ENCODE measurements at regions not wholly inside any gene's neighbourhood (a gene's known extent, or its start where the extent isn't known, plus 50 kb on each side); places are given as distances from the start of the nearest gene placed in this dataset.

- Histone ChIP-seq H3K27me3 (no peaks in the 10 kb centered on the region), H3K4me3 (no peak overlapping the region), H3K9me3 (no peaks in the 10 kb centered on the region), H3K4me1 (no peaks in the 10 kb centered on the region), H3K27ac (no peak overlapping the region), H3K36me3 (ENCODE audit: low read depth, missing control alignments) (no peaks in the 10 kb centered on the region)
- WGBS, 2 donors: 74 to 78% methylated on average over 2 of the region's 2 CpGs
- DNase-seq: no peak
- intact Hi-C loops (cut with DNase I; ENCODE audit: low total_unique reads): no loop called here
- no peak for TF ChIP-seq POLR2A (IDR thresholded peaks at IDR 0.05)
- no peak for TF ChIP-seq CTCF (IDR thresholded peaks at IDR 0.05)
Observed at GRCh38 chr5:110239786-110240185, 486.7 kb downstream of the TMEM232 start.

- Histone ChIP-seq H3K9me3 (no peaks in the 10 kb centered on the region), H3K4me3 (no peak overlapping the region), H3K27me3 (no peaks in the 10 kb centered on the region), H3K4me1 (no peaks in the 10 kb centered on the region), H3K36me3 (ENCODE audit: low read depth, missing control alignments) (no peaks in the 10 kb centered on the region), H3K27ac (no peak overlapping the region)
- WGBS, 2 donors: 94 to 95% methylated on average over 4 of the region's 4 CpGs
- intact Hi-C loops (cut with DNase I; ENCODE audit: low total_unique reads): no loop called here
- no peak for DNase-seq
- no peak for TF ChIP-seq CTCF (IDR thresholded peaks at IDR 0.05)
- no peak for TF ChIP-seq POLR2A (IDR thresholded peaks at IDR 0.05)
Observed at GRCh38 chr5:110242950-110243349, 483.5 kb downstream of the TMEM232 start.

- intact Hi-C loops (cut with DNase I; ENCODE audit: low total_unique reads): no loop called here
- no peak for TF ChIP-seq CTCF (IDR thresholded peaks at IDR 0.05)
- TF ChIP-seq POLR2A (IDR thresholded peaks at IDR 0.05): no peak
- Histone ChIP-seq H3K4me3 (no peak overlapping the region), H3K9me3 (no peaks in the 10 kb centered on the region), H3K4me1 (no peaks in the 10 kb centered on the region), H3K27me3 (no peaks in the 10 kb centered on the region), H3K27ac (no peak overlapping the region), H3K36me3 (ENCODE audit: low read depth, missing control alignments) (no peaks in the 10 kb centered on the region)
- WGBS, 2 donors: 93 to 95% methylated on average over 3 of the region's 3 CpGs
- DNase-seq: no peak
Observed at GRCh38 chr5:110248921-110249320, 477.6 kb downstream of the TMEM232 start.

- DNase-seq: no peak
- H3K4me1 ChIP-seq: no peaks in the 10 kb centered on the region
- WGBS, 2 donors: 88 to 95% methylated on average over 1 of the region's 1 CpG
- intact Hi-C loops (cut with DNase I; ENCODE audit: low total_unique reads): no loop called here
- TF ChIP-seq CTCF (IDR thresholded peaks at IDR 0.05) (no peak), POLR2A (IDR thresholded peaks at IDR 0.05) (no peak)
- H3K9me3 ChIP-seq: no peaks in the 10 kb centered on the region
- no peaks in the 10 kb centered on the region for H3K27me3 ChIP-seq
- H3K4me3 ChIP-seq: no peak overlapping the region
- no peak overlapping the region for H3K27ac ChIP-seq
- no peaks in the 10 kb centered on the region for H3K36me3 ChIP-seq (ENCODE audit: low read depth, missing control alignments)
Observed at GRCh38 chr5:110250355-110250754, 476.1 kb downstream of the TMEM232 start.

GRCh38 chr5:110250755-110251154 lies 475.7 kb downstream of the TMEM232 start:
- no peak for DNase-seq

More at GRCh38 chr5:110250755-110251154, 475.7 kb downstream of the TMEM232 start:
- intact Hi-C loops (cut with DNase I; ENCODE audit: low total_unique reads): no loop called here
- H3K27ac ChIP-seq: no peak overlapping the region
- no peaks in the 10 kb centered on the region for H3K9me3 ChIP-seq
- TF ChIP-seq CTCF (IDR thresholded peaks at IDR 0.05) (no peak), POLR2A (IDR thresholded peaks at IDR 0.05) (no peak)
- H3K4me3 ChIP-seq: no peak overlapping the region
- no peaks in the 10 kb centered on the region for H3K27me3 ChIP-seq
- H3K4me1 ChIP-seq: no peaks in the 10 kb centered on the region
- H3K36me3 ChIP-seq (ENCODE audit: low read depth, missing control alignments): no peaks in the 10 kb centered on the region

Measured in testis (tissue), 2 donors.